Neural progenitor cell (in vitro differentiated cells): ENCODE measurements at regions not wholly inside any gene's neighbourhood (a gene's known extent, or its start where the extent isn't known, plus 50 kb on each side); places are given as distances from the start of the nearest gene placed in this dataset.

Experiments used
- DNase-seq: peaks from one replicate; pipeline ENCODE4 v3.0.0-alpha.2; 2016; ENCODE audit warnings: low spot score
- H2AFZ ChIP-seq: fragments of 200-600 bp; sonication (generic); replicated peaks from 2 replicates; pipeline ENCODE4 v1.6.1; 2016; ENCODE audit warnings: antibody characterized with exemption
- H3F3A ChIP-seq: fragments of 200-600 bp; sonication (generic); 2 replicates; pipeline ENCODE4 v1.6.1; 2016; ENCODE audit warnings: antibody characterized with exemption, low read depth
- H3K27ac ChIP-seq: fragments of 200-600 bp; sonication (generic); 2 replicates; pipeline ENCODE4 v1.5.1; 2016; ENCODE audit warnings: mild to moderate bottlenecking
- H3K27me3 ChIP-seq: fragments of 200-600 bp; sonication (generic); 2 replicates; pipeline ENCODE4 v1.6.1; 2016; ENCODE audit warnings: mild to moderate bottlenecking, moderate library complexity
- H3K36me3 ChIP-seq: fragments of 200-600 bp; sonication (generic); 2 replicates; pipeline ENCODE4 v1.5.1; 2016
- H3K4me1 ChIP-seq: fragments of 200-600 bp; sonication (generic); 2 replicates; pipeline ENCODE4 v1.6.1; 2016; ENCODE audit warnings: mixed run types
- H3K4me2 ChIP-seq: fragments of 200-600 bp; sonication (generic); 2 replicates; pipeline ENCODE4 v1.6.1; 2016
- H3K4me3 ChIP-seq: fragments of 200-600 bp; sonication (generic); 2 replicates; pipeline ENCODE4 v1.5.1; 2016
- H3K79me2 ChIP-seq: fragments of 200-600 bp; sonication (generic); 2 replicates; pipeline ENCODE4 v1.6.1; 2016; ENCODE audit warnings: low read depth
- H3K9ac ChIP-seq: fragments of 200-600 bp; sonication (generic); 2 replicates; pipeline ENCODE4 v1.6.1; 2016
- H3K9me3 ChIP-seq: fragments of 200-600 bp; sonication (generic); 2 replicates; pipeline ENCODE4 v1.5.1; 2016; ENCODE audit warnings: low read depth
- H4K20me1 ChIP-seq: fragments of 200-600 bp; sonication (generic); 2 replicates; pipeline ENCODE4 v1.6.1; 2016; ENCODE audit warnings: low read depth
- H3K27ac Mint-ChIP-seq: 3 replicates; pipeline ENCODE4 v1.8.0; 2021; ENCODE audit warnings: mixed read lengths
- H3K27me3 Mint-ChIP-seq: 2 replicates; pipeline ENCODE4 v1.8.0; 2022; ENCODE audit warnings: low read depth, mild to moderate bottlenecking, inconsistent platforms, moderate library complexity, mixed read lengths; ENCODE audit not compliant: insufficient read depth
- H3K36me3 Mint-ChIP-seq: 3 replicates; pipeline ENCODE4 v1.8.0; 2021; ENCODE audit warnings: mixed read lengths
- H3K4me1 Mint-ChIP-seq: 3 replicates; pipeline ENCODE4 v1.8.0; 2021; ENCODE audit warnings: mixed read lengths
- H3K4me3 Mint-ChIP-seq: 3 replicates; pipeline ENCODE4 v1.8.0; 2021; ENCODE audit warnings: mild to moderate bottlenecking, moderate library complexity, mixed read lengths
- H3K9me3 Mint-ChIP-seq: 3 replicates; pipeline ENCODE4 v1.8.0; 2020; ENCODE audit warnings: mixed read lengths
- CTCF ChIP-seq: fragments of 200-600 bp; sonication (generic); IDR thresholded peaks from 2 replicates; pipeline ENCODE4 v1.5.1; 2017; ENCODE audit warnings: antibody characterized with exemption, mild to moderate bottlenecking
- EZH2 ChIP-seq: fragments of 200-600 bp; sonication (generic); IDR thresholded peaks from 2 replicates; pipeline ENCODE4 v1.6.1; 2017; ENCODE audit warnings: antibody characterized with exemption, mild to moderate bottlenecking, moderate library complexity
- EZH2phosphoT487 ChIP-seq: fragments of 200-600 bp; sonication (generic); IDR thresholded peaks from 2 replicates; pipeline ENCODE4 v1.6.1; 2017; ENCODE audit warnings: antibody characterized with exemption

GRCh38 chr13:97107815-97108529 lies 113.7 kb upstream of the OXGR1 start:
- H3K79me2 ChIP-seq = no peaks in the 10 kb centered on the region
- H3K9me3 ChIP-seq = no peaks in the 10 kb centered on the region
- no peak overlapping the region for H3K27ac ChIP-seq
- Mint-ChIP-seq H3K9me3 (no peaks in the 10 kb centered on the region), H3K36me3 (peaks cover 1% of the 10 kb centered on the region), H3K27me3 (peaks cover 26% of the 10 kb centered on the region), H3K4me1 (peaks cover 22% of the 10 kb centered on the region), H3K4me3 (no peak overlapping the region), H3K27ac (no peak overlapping the region)
- no peaks in the 10 kb centered on the region for H3F3A ChIP-seq
- H4K20me1 ChIP-seq = no peaks in the 10 kb centered on the region
- H2AFZ ChIP-seq = no peak overlapping the region
- no peak for DNase-seq
- TF ChIP-seq EZH2 (no peak), EZH2phosphoT487 (no peak), CTCF (no peak)
- H3K27me3 ChIP-seq = peaks cover 14% of the 10 kb centered on the region
- peaks cover 6% of the 10 kb centered on the region for H3K4me1 ChIP-seq
- H3K36me3 ChIP-seq = no peaks in the 10 kb centered on the region
- H3K9ac ChIP-seq = no peak overlapping the region
- no peak overlapping the region for H3K4me3 ChIP-seq
- no peak overlapping the region for H3K4me2 ChIP-seq

- Mint-ChIP-seq H3K4me3 (no peak overlapping the region), H3K27me3 (peaks cover 30% of the 10 kb centered on the region), H3K27ac (no peak overlapping the region), H3K9me3 (no peaks in the 10 kb centered on the region), H3K4me1 (peaks cover 27% of the 10 kb centered on the region), H3K36me3 (peaks cover 1% of the 10 kb centered on the region)
- TF ChIP-seq CTCF (no peak), EZH2phosphoT487 (no peak), EZH2 (no peak)
- Histone ChIP-seq H3K27me3 (peaks cover 14% of the 10 kb centered on the region), H3K9ac (no peak overlapping the region), H4K20me1 (no peaks in the 10 kb centered on the region), H3K9me3 (no peaks in the 10 kb centered on the region), H3K4me2 (no peak overlapping the region), H3F3A (no peaks in the 10 kb centered on the region), H3K79me2 (no peaks in the 10 kb centered on the region), H3K27ac (no peak overlapping the region), H3K36me3 (no peaks in the 10 kb centered on the region), H3K4me1 (peaks cover 6% of the 10 kb centered on the region), H3K4me3 (no peak overlapping the region), H2AFZ (no peak overlapping the region)
- no peak for DNase-seq
Observed at GRCh38 chr13:97108530-97108900, 113.6 kb upstream of the MBNL2 start.

DNA sequence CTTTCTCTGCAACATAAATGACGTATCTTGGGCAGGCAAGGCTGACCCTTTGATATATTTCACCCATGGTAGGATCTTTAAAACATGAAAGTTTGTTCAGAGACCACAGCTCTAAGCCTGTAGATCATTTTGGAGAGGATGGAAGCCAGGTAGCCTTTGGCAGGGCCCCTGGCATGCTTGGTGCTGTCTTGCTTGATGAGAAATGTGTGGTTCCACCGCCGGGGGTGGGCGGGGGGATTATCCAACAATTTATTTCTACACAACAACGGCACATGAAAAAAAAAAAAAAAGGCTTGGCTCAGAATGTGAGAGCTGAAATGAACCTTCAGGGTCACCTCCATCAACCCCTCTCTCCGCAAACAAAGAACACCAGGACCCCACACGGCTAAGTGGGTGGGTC lies 112.9 kb upstream of the MBNL2 start:
- no peak overlapping the region for H3K27ac ChIP-seq
- H3K9me3 Mint-ChIP-seq = no peaks in the 10 kb centered on the region
- H3K4me3 Mint-ChIP-seq = no peak overlapping the region
- H3K36me3 ChIP-seq = no peaks in the 10 kb centered on the region
- no peak overlapping the region for H2AFZ ChIP-seq
- peak overlapping the region; percentile 56 for H3K4me2 ChIP-seq
- no peak overlapping the region for H3K9ac ChIP-seq
- H3K36me3 Mint-ChIP-seq = peaks cover 1% of the 10 kb centered on the region
- H3K4me1 Mint-ChIP-seq = peaks cover 35% of the 10 kb centered on the region
- H4K20me1 ChIP-seq = no peaks in the 10 kb centered on the region
- no peak overlapping the region for H3K27ac Mint-ChIP-seq
- H3K79me2 ChIP-seq = no peaks in the 10 kb centered on the region
- H3F3A ChIP-seq = no peaks in the 10 kb centered on the region
- H3K9me3 ChIP-seq = no peaks in the 10 kb centered on the region
- peaks cover 7% of the 10 kb centered on the region for H3K4me1 ChIP-seq
- TF ChIP-seq CTCF = no peak
- no peak for TF ChIP-seq EZH2phosphoT487
- no peak for TF ChIP-seq EZH2
- DNase-seq = no peak
- no peak overlapping the region for H3K4me3 ChIP-seq
- peaks cover 14% of the 10 kb centered on the region for H3K27me3 ChIP-seq
- peaks cover 30% of the 10 kb centered on the region for H3K27me3 Mint-ChIP-seq
